Body of pancreas (tissue), 4 donors: ENCODE measurements at regions not wholly inside any gene's neighbourhood (a gene's known extent, or its start where the extent isn't known, plus 50 kb on each side); places are given as distances from the start of the nearest gene placed in this dataset.

Source experiments
- ATAC-seq: fragments of 150-250 bp; one replicate; pipeline ENCODE4 v1.9.1; 2016
- DNase-seq, 4 donors: peaks; one replicate each; pipeline ENCODE4 v3.0.0-alpha.2; 2019
- H3K27ac ChIP-seq, 4 donors: fragments of 200-600 bp; sonication (generic); 1 replicate in 3 of 4; 2 replicates in 1 of 4; pipeline versions ENCODE4 v1.5.1 to v1.6.1; 2016 to 2019; ENCODE audit warnings: mild to moderate bottlenecking in 1 of 4, mixed read lengths in 1 of 4, moderate library complexity in 1 of 4
- H3K27me3 ChIP-seq, 2 donors: fragments of 200-600 bp; sonication (generic); one replicate each; pipeline ENCODE4 v1.6.0; 2016; ENCODE audit warnings: mild to moderate bottlenecking in 1 of 2
- H3K36me3 ChIP-seq, 2 donors: fragments of 200-600 bp; sonication (generic); replicated peaks in 1 of 2; 2 replicates each; pipeline ENCODE4 v1.5.1; 2016; ENCODE audit warnings: low read depth in 2 of 2; ENCODE audit not compliant: insufficient read depth in 1 of 2
- H3K4me1 ChIP-seq: fragments of 200-600 bp; sonication (generic); one replicate; pipeline ENCODE4 v1.6.0; 2016
- H3K4me3 ChIP-seq, 2 donors: fragments of 200-600 bp; sonication (generic); 1 replicate in 1 of 2; 2 replicates in 1 of 2; pipeline ENCODE4 v1.5.1; 2016 to 2019
- H3K9me3 ChIP-seq, 3 donors: fragments of 200-600 bp; sonication (generic); 1 replicate in 2 of 3; 2 replicates in 1 of 3; pipeline ENCODE4 v1.5.1; 2016
- POLR2A ChIP-seq, 3 donors: fragments of 450-650 bp; IDR thresholded peaks; one replicate each; pipeline ENCODE4 v1.6.1; 2016; ENCODE audit warnings: antibody characterized with exemption in 3 of 3, mild to moderate bottlenecking in 2 of 3
- WGBS, 2 donors: methylation state at CpG; one replicate each; pipeline ENCODE4 v1.1.5; 2017; 5-methylcytosine and 5-hydroxymethylcytosine counted together
- intact Hi-C: fragments of 100-400 bp; cut with DNase I; formaldehyde crosslinking; loops from one replicate; pipeline ENCODE4 v1.15.1; 2023
- TF ChIP-seq, protein P1 (sequence below), 7 experiments: fragments of 450-650 bp in 4 of 7; fragments of 200-600 bp in 3 of 7; sonication (generic) in 3 of 7; IDR thresholded peaks; one replicate each; pipeline ENCODE4 v1.5.1; 2016 to 2019; ENCODE audit warnings: antibody characterized with exemption in 7 of 7

DNA sequence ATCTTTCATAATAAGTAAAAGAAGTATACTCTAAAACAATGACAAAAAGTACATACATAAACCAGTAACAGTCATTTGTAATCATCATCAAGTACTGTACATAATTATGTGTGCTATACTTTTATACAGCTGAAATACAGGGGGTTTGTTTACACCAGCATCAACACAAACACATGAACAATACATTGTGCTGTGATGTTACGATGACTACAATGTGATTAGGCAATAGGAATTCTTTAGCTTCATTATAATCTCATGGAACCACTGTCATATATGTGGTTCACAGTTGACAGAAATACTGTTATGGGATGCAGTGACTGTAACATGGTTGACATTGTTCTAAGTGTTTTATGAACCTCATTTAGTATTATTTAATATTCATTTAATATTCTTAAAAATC is 914.4 kb upstream of the TENM4 start:
- no peak overlapping the region for H3K27ac ChIP-seq
- H3K9me3 ChIP-seq, result no peaks in the 10 kb centered on the region
- intact Hi-C loops, result no loop called here
- H3K4me1 ChIP-seq, result no peaks in the 10 kb centered on the region
- H3K27me3 ChIP-seq, result no peaks in the 10 kb centered on the region
- TF ChIP-seq, protein P1, sequence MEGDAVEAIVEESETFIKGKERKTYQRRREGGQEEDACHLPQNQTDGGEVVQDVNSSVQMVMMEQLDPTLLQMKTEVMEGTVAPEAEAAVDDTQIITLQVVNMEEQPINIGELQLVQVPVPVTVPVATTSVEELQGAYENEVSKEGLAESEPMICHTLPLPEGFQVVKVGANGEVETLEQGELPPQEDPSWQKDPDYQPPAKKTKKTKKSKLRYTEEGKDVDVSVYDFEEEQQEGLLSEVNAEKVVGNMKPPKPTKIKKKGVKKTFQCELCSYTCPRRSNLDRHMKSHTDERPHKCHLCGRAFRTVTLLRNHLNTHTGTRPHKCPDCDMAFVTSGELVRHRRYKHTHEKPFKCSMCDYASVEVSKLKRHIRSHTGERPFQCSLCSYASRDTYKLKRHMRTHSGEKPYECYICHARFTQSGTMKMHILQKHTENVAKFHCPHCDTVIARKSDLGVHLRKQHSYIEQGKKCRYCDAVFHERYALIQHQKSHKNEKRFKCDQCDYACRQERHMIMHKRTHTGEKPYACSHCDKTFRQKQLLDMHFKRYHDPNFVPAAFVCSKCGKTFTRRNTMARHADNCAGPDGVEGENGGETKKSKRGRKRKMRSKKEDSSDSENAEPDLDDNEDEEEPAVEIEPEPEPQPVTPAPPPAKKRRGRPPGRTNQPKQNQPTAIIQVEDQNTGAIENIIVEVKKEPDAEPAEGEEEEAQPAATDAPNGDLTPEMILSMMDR (IDR thresholded peaks at IDR 0.05), result no peak
- TF ChIP-seq POLR2A (IDR thresholded peaks at IDR 0.05), result no peak
- H3K4me3 ChIP-seq, result no peak overlapping the region
- 67% methylated on average over 1 of the region's 1 CpG for WGBS, 2 donors
- DNase-seq, result no peak
- no peaks in the 10 kb centered on the region for H3K36me3 ChIP-seq
- no peak for ATAC-seq

DNA sequence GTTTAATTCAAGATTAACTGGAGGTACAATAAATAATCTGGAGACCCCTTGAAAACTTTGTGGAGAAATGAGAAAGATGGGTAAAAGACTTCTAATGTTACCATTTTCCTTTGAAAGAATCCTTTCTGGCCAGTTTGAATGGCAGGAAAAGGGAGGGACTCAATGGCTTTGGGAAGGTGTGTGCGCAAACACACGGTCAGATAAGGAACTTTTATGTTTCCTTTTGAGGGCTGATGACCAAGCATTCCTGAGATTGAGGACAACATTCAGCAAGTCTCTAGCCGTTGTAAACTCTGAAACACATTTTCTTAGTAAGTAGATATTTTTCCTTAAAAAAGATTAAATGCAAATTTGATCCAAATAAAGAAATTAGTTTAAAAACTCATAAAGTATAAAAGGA is 909.7 kb upstream of the TENM4 start:
- H3K27ac ChIP-seq, result no peak overlapping the region
- H3K9me3 ChIP-seq, result no peaks in the 10 kb centered on the region
- ATAC-seq, result no peak
- no peaks in the 10 kb centered on the region for H3K27me3 ChIP-seq
- 36 to 52% methylated on average over 3 of the region's 3 CpGs for WGBS, 2 donors
- H3K36me3 ChIP-seq, result no peaks in the 10 kb centered on the region
- TF ChIP-seq, protein P1 (IDR thresholded peaks at IDR 0.05), result no peak
- TF ChIP-seq POLR2A (IDR thresholded peaks at IDR 0.05), result no peak
- no peak overlapping the region for H3K4me3 ChIP-seq
- no peaks in the 10 kb centered on the region for H3K4me1 ChIP-seq
- DNase-seq, result no peak
- intact Hi-C loops, result no loop called here

DNA sequence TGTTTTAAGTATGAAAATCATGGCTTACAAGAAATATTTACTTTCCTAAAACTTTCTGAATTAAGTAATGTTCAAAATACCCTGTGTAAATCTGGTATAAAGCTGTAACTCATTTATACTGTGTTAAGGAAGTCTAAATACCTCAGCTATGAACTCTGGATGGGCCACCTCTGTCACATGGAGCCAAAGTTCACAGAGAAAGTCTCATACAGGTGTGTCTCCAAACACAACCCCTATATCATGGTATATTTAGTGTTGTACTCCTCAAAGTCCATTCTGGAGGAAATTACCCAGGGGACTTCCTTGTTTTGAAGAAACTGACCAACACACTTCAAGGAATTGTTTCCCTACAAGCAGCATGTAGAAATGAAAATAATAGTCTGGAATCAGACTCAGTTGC is 909.2 kb upstream of the TENM4 start:
- DNase-seq, result no peak
- H3K4me1 ChIP-seq, result no peaks in the 10 kb centered on the region
- intact Hi-C loops, result no loop called here
- H3K4me3 ChIP-seq, result no peak overlapping the region
- ATAC-seq, result no peak
- H3K27me3 ChIP-seq, result no peaks in the 10 kb centered on the region
- no peak overlapping the region for H3K27ac ChIP-seq
- TF ChIP-seq, protein P1 (IDR thresholded peaks at IDR 0.05), result no peak
- no peak for TF ChIP-seq POLR2A (IDR thresholded peaks at IDR 0.05)
- H3K36me3 ChIP-seq, result no peaks in the 10 kb centered on the region
- no peaks in the 10 kb centered on the region for H3K9me3 ChIP-seq

DNA sequence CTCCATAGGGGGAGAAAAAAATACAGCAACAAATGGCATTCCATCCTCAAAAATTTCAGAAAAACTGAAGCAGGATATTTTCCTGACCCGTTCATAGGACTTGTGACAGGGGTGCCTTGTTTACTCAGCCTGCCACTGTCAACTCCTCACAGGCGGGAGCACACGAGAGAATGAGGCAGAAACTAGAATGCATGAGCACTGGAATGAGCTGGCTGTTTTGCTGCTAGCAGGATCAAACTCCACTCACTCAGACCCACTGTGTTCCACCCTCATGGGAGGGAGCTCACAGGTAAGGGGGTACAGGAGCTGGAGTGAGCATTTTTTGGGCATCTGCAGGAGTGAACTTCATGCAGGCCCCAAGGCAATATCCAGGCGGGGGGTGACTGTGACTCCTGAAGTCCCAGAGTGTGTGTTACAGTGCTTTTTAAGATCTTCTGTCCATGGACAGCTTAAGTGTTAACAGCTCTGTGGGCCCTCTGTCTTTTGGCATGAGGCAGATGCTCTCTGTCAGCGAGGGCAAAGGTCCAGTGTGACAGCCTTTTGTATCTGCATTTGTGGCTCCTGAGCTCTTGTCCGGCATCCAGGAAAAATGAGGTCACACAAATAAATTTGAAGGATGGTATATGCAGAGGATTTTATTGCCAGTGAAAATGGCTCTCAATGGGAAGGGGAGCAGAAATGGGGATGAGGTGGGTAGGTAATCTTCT is 905.7 kb upstream of the TENM4 start:
- Histone ChIP-seq H3K27ac (no peak overlapping the region), H3K27me3 (no peaks in the 10 kb centered on the region), H3K9me3 (no peaks in the 10 kb centered on the region), H3K4me3 (no peak overlapping the region), H3K36me3 (no peaks in the 10 kb centered on the region), H3K4me1 (no peaks in the 10 kb centered on the region)
- WGBS, 2 donors, result 49 to 67% methylated on average over 6 of the region's 6 CpGs
- intact Hi-C loops, result no loop called here
- ATAC-seq (no peak), DNase-seq (no peak)
- TF ChIP-seq, protein P1 (IDR thresholded peaks at IDR 0.05), result no peak
- TF ChIP-seq POLR2A (IDR thresholded peaks at IDR 0.05), result no peak

DNA sequence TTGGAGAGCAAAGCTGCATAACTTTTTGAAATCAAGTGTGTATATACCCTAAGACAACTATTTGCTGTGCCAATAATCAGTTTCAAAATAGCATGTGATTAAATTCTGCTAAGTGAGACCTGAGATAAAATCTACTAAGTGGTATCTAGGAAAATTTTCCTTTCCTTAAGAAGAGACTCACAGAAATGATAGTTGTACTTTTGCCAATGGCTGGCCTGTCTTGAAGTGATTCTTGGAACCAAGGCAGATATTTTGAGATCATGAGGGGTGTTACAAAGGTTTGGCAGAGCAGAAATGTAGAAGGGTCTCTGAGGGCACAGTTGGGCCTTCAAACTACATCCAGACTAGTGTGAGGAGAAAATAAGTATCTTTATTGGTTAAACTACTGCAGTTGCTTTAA is 902.6 kb upstream of the TENM4 start:
- no peaks in the 10 kb centered on the region for H3K9me3 ChIP-seq
- H3K4me1 ChIP-seq, result no peaks in the 10 kb centered on the region
- no peak for ATAC-seq
- no peak for DNase-seq
- H3K36me3 ChIP-seq, result no peaks in the 10 kb centered on the region
- no peak for TF ChIP-seq POLR2A (IDR thresholded peaks at IDR 0.05)
- TF ChIP-seq, protein P1 (IDR thresholded peaks at IDR 0.05), result no peak
- intact Hi-C loops, result no loop called here
- no peak overlapping the region for H3K27ac ChIP-seq
- no peak overlapping the region for H3K4me3 ChIP-seq
- no peaks in the 10 kb centered on the region for H3K27me3 ChIP-seq
